ENCODE measurements at regions not wholly inside any gene's neighbourhood (a gene's known extent, or its start where the extent isn't known, plus 50 kb on each side); places are given as distances from the start of the nearest gene placed in this dataset.

DNA sequence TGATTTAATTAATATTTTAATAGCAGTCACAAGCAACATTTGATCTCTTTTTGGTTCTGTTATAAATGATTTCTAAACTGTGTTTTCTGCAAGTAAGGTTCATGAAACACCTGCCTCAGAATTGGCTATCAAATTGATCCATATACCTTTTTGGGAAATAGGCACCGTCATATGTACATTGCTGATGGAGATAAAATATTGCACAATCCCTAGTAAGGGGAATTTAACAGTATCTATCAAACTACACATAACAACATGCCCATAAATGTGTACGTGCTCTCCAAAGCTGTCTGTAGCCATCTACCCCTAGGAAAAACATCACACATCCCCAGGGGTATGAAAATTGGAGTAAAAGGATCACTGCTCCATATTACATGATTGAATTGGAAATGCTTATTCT, 167.3 kb upstream of the CPNE8 start:
- no peaks in the 10 kb centered on the region for H3K4me1 ChIP-seq (replicated peaks in 1 of 2; ENCODE audit: control insufficient read depth in 2 of 2, insufficient read depth in 2 of 2, low read length in 2 of 2)
- no peaks in the 10 kb centered on the region for H3K79me2 ChIP-seq (ENCODE audit: control insufficient read depth, insufficient read depth, low read length)
- H2AFZ ChIP-seq (ENCODE audit: low read depth, low read length): no peak overlapping the region
- H3K27ac ChIP-seq (ENCODE audit: extremely low read depth, low read depth, low read length): no peak overlapping the region
- in situ Hi-C loops (cut with MboI): no loop called here
- no peak overlapping the region for H3K4me2 ChIP-seq (ENCODE audit: insufficient read depth, low read length)
- CTCF ChIA-PET (ENCODE audit: low intra/inter-chr PET ratio): no interaction called here
- POLR2A ChIA-PET: no interaction called here
- no peak overlapping the region for H3K4me3 ChIP-seq
- H3K9me3 ChIP-seq (replicated peaks; ENCODE audit: control insufficient read depth, insufficient read depth, low read depth, low read length): no peaks in the 10 kb centered on the region
- H3K9me1 ChIP-seq (ENCODE audit: control insufficient read depth, insufficient read depth, low read length): no peaks in the 10 kb centered on the region
- 0% methylated on average over 2 of the region's 2 CpGs for WGBS (ENCODE audit: insufficient coverage, low coverage, missing lambda C conversion rate)
- intact Hi-C loops (cut with micrococcal nuclease): no loop called here
- no TSS peak for BruUV-seq (replicated peaks)
- H3K9ac ChIP-seq (ENCODE audit: insufficient read depth in 1 of 2, low read depth in 2 of 2, low read length in 2 of 2): no peak overlapping the region
- no peaks in the 10 kb centered on the region for H4K20me1 ChIP-seq (replicated peaks; ENCODE audit: control insufficient read depth, insufficient read depth, low read length)
- TF ChIP-seq ELF4 (CRISPR knock-in tag; IDR thresholded peaks at IDR 0.05) (no peak), CEBPB (tag; IDR thresholded peaks at IDR 0.05) (peak; percentile 40; the same call in 1 of the 2 replicates)
- TF ChIP-seq, protein P1, sequence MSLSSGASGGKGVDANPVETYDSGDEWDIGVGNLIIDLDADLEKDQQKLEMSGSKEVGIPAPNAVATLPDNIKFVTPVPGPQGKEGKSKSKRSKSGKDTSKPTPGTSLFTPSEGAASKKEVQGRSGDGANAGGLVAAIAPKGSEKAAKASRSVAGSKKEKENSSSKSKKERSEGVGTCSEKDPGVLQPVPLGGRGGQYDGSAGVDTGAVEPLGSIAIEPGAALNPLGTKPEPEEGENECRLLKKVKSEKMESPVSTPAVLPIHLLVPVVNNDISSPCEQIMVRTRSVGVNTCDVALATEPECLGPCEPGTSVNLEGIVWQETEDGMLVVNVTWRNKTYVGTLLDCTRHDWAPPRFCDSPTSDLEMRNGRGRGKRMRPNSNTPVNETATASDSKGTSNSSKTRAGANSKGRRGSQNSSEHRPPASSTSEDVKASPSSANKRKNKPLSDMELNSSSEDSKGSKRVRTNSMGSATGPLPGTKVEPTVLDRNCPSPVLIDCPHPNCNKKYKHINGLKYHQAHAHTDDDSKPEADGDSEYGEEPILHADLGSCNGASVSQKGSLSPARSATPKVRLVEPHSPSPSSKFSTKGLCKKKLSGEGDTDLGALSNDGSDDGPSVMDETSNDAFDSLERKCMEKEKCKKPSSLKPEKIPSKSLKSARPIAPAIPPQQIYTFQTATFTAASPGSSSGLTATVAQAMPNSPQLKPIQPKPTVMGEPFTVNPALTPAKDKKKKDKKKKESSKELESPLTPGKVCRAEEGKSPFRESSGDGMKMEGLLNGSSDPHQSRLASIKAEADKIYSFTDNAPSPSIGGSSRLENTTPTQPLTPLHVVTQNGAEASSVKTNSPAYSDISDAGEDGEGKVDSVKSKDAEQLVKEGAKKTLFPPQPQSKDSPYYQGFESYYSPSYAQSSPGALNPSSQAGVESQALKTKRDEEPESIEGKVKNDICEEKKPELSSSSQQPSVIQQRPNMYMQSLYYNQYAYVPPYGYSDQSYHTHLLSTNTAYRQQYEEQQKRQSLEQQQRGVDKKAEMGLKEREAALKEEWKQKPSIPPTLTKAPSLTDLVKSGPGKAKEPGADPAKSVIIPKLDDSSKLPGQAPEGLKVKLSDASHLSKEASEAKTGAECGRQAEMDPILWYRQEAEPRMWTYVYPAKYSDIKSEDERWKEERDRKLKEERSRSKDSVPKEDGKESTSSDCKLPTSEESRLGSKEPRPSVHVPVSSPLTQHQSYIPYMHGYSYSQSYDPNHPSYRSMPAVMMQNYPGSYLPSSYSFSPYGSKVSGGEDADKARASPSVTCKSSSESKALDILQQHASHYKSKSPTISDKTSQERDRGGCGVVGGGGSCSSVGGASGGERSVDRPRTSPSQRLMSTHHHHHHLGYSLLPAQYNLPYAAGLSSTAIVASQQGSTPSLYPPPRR (CRISPR knock-in tag; IDR thresholded peaks at IDR 0.05; ENCODE audit: borderline replicate concordance): no peak
- H3K36me3 ChIP-seq (ENCODE audit: control insufficient read depth, insufficient read depth, low read length): no peaks in the 10 kb centered on the region
- H3K27me3 ChIP-seq (ENCODE audit: control insufficient read depth in 2 of 2, insufficient read depth in 2 of 2, low read length in 2 of 2): no peaks in the 10 kb centered on the region
- no peak for FAIRE-seq
- DNase-seq (ENCODE audit: extremely low read depth in 1 of 4, low spot score in 3 of 4): no peak
- no peak for ATAC-seq

Measured in K562 (cell line).